HG03439 (cell line): ENCODE measurements at regions not wholly inside any gene's neighbourhood (a gene's known extent, or its start where the extent isn't known, plus 50 kb on each side); places are given as distances from the start of the nearest gene placed in this dataset.

Source experiments
- ATAC-seq: cut with Tn5 transposase; IDR thresholded peaks from one replicate; pipeline ENCODE4 v1.9.1; 2021; ENCODE audit warnings: mild to moderate bottlenecking, moderate library complexity; ENCODE audit not compliant: unreplicated experiment

DNA sequence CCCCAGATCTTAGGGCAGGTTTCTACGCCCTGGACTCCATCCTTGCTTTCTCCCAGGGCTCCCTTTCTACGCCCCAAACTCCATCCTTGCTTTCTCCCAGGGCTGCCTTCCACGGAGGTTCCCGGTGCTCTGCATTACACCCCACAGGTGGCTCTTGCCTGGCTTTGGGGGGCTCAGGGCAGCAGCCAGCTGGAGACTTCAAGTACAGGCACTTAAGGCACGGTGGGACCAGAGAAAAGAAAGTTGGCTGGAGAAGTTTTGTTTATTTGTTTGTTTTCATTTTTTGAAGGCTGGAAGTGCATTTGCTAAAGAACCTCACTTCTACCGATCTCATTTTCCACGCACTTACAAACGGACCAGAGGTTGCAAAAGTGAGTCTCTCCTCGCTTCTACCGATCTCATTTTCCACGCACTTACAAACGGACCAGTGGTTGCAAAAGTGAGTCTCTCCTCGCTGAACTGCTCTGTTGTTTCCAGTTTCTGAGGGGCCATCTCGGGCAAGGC is 103.8 kb upstream of the MED13L start:
- no peak for ATAC-seq

DNA sequence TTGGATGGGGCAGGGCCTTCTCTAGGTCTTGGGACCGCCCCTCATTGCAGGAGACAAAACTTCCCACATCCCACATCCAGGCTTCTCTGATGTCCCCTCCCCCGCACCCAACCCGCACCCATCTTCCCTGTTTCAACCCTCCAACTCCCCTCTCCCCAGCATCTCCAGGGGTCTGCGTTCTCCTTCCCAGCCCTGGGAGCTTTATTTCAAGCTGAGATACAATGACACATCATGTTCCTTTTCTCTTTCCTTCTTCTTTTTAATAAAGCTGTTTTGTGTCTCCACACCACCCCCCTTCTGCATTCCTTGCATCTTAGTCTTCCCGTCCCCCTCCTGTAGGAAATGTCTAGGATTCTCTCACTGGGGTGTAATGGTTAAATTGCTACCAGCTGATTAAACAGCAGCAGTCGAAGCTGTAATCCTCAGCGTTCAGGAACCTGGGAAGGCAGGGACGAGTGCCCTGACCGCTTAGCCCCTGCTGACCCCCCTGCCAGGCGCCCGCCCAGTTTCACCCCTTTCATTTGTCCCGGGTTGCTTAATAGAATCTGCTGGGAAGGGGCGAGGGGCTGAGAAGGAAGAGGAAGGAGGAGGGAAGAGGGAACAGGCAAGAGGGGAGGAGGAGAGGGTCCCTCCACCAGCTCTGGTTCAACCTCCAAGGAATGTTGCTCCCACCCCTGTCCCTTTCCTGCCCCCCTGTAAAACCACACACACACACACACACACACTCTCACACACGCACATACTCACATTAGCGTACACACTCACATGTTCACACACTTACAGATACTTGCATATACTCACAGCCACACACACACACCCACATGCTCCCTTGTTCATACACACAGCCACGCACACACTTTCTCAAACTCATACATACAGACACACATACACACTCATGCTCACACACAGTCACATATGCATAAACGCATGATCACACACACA is 104.5 kb upstream of the MED13L start:
- ATAC-seq = no peak

DNA sequence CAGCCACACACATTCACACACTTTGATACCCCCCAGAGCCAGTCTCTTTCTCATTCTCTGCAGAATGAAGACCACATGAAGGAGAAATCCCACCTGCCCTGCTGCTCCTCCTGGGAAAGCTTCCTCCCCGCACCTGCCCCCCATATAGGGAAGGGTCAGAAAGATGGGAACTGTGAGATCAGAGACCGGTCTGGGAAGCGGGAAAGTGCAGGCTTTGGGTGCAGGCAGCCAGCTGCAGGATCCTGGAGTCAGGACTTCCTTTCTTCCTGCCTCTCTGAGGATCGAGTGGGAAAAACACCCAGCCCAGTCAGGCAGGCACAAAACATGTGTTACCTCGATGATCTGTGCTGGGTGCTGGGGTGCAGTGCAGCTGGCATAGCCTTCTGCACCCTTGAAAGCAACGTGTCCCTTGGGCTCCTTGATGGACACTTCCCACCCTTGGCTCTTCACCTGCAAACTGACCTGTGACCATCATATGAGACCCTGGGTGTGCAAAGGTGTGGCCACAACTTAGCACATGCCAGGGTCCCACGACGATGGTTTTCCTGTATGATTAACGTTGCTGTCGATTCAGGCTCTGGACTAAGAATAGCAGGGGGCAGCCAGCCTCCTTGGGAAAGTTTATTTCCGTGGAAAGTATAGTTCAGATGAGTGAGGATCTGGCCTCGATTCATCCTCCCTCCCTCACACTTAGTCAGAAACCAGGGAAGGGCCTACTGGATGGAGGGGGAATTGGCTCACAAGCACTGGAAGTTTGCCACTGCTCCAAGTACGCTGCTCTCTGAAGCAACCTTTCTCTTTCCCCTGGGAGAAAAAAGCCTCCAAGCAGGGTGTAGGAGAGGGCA is 105.4 kb upstream of the MED13L start:
- no peak for ATAC-seq

DNA sequence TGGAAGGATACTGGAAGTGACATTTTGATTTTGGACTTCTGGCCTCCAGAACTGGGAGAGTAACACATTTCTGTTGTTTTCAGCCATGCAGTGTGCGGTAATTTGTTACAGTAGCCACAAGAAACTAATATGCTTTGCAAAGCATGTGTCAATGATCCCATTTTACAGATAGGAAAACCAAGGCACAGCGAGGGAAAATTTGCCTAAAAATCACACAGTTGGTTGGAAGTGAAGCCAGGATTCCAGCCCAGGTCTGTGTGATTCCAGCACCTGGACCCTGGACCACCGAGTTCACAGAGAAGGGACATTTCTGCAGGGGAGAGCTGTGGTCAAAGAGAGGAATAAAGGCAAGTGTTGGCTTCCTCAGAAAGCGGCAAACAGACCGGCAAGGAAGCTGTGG is 106.7 kb upstream of the MED13L start:
- ATAC-seq = no peak

DNA sequence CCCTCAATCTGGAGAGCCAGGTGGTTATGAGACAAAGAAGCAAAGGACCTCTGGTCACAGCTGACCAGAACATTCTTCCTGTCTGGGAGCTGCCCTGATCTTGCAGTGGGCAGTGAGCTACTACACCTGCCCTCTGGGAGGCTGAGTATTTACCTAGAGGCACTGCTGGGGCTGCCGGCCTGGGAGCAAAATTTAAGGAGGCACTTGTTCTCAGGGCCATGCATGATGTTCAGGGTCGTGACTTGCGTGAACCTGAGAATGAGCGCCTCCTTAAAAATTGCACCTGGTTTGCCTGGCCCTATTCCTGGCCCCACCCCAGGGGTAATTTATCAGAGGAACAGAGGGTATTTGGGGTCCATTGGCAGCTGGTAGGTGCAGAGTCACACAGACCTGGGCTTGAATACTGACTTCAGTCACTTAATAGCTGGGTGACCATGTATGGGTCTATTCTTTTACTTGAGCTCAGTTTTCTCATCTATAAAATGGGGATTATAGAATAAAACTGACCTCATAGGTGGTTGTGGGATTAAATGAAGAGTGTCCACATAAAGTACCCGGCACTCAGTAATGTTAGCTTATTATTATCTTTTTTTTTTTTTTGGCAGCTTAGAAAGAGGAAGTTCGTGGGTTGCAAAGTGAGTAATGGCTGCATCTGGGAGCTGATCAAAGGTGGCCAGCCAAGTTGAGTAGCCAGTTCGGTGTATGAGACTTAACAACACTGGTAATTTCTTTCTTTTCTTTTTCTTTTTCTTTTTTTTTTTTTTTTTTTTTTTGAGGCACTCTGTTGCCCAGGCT is 107.4 kb upstream of the MED13L start:
- no peak for ATAC-seq

DNA sequence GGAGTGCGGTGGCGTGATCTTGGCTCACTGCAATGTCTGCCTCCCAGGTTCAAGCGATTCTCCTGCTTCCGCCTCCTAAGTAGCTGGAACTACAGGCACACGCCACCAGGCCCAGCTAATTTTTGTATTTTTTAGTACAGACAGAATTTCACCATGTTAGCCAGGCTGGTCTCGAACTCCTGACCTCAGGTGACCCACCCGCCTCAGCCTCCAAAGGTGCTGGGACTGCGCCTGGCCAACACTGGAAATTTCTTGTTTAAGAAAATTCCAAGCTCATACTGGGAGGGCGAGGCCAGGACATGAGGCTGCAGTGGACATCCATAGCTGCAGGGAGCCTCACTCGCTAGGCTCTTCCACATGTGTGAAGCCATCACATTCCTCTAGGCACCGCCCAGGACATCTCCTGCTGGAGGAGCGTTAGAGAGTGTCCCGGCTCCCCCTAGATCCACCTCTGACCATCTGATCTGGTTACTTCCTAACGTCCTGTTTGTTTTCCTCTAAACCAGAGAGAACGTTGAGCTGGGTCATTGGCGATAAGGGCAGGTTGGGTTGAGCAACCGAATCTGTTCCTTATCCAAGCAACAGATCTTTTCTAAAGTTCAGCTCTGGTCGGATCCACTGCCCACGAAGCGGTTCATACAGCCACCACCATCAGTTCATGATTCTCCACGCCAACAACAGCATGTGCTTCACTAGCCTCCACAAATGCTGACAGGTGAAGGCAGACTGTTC is 108.2 kb upstream of the MED13L start:
- ATAC-seq = no peak

DNA sequence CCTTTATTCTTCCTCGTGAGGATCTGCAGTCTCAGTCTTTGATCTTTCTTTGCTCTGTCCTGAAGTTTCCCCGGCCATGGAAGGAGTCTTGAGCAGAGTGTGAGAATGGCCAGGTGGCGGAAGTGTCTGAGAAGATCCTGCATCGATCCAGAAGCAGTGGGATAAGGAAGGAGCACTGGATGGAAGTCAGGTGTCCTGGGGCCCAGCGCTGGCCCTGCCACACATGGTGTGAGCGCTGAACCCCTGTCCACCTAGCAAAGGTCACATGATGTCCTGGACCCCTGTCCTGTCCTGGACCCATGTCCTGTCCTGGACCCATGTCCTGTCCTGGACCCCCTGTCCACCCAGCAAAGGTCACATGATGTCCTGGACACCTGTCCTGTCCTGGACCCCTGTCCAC is 111.8 kb upstream of the MED13L start:
- ATAC-seq = no peak

DNA sequence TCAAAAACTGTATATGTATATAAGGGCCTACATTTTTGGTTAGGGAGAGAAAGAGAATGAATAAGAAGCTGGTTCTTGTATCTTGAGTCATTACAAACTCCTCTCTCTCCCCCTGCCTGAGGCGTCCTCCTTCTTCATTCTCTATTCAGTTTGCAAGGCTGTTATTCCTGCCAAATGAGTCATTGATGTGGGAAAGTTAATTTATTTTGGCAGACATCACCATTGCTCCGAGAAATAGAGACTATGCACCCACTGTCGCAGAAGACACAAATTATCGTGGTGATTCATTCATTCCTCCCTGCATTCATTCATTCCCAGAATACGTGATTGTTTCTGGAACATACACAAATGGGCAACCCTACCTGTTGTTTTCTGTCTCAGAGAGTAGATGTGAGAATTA is 112.5 kb upstream of the MED13L start:
- no peak for ATAC-seq

DNA sequence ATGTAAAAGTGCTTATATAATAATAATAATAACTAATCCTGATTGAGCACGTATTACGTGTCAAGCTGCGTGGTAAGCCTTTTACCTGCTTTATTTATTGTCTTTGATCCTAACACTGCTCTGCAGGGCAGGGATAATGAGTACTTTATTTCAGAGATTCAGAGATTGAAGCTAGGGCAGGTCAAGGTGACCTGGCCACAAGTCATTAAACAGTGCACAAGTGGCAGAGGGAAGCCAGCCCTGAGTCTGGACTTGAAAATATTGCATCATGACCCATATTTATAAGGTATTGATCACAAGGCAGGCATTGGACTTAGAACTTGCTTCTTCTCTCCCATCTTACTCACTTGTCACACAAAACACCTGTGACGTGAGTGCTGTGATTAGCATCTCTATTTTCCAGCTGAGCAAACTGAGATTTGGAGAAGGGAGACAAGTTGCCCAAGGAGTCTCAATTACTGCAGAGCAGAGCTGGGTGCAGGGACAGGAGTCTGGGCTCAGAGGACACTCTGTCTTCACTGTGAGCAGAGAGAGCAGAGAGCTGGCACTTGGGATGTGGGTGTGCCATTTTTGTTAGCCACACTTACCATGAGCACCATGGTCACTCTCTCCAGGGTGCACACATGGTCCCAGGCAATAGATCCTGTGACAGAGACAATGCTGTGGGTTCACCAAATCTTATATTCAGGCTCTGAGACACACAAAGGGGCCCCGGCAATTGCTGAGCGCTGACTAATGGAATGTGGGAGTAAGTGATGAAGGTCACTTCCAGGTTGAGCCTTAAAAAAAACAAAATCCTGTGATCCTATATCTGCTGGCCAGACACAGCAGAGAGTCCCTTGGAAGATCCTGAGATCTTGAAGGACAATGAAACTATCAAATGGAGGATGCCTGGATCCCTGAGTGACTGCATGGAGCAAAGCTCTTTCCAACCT is 113.2 kb upstream of the MED13L start:
- no peak for ATAC-seq

DNA sequence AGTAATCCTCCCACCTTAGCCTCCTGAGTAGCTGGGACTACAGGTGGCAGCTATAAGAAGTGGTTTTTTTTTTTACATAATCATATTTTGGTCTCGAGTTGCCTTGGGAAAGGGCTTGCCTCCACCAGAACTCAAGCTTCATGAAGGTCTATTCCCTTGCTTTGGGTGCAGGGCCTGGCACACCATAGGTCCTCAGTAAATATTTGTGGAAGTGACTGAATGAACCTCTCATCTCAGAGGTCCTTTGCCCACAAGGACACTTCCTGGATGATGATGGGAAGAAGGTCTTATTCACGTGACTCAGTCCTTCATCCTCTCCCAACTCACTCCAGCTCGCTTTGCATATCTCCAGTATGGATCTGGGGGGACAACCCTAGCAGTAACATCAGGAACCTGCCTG is 114.0 kb upstream of the MED13L start:
- no peak for ATAC-seq

DNA sequence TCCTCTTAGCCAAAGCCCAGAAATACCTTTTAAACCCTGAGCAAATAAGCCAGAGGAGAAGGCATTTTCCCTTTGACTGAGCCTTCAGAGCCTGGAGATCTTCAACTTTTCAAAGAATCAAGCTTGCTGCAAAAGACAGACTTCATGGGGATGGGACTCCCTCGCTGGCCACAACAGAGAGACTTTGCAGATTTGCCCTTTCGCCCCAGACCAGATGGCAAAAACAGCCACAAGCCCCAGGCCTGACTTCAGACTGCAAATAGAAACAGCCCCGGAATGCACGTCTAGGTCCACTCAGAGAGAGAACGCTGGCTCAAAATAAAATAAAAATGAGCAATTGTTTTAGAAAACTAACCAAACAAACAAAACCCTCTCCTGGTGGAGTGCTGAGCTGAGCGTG is 114.6 kb upstream of the MED13L start:
- ATAC-seq = no peak

DNA sequence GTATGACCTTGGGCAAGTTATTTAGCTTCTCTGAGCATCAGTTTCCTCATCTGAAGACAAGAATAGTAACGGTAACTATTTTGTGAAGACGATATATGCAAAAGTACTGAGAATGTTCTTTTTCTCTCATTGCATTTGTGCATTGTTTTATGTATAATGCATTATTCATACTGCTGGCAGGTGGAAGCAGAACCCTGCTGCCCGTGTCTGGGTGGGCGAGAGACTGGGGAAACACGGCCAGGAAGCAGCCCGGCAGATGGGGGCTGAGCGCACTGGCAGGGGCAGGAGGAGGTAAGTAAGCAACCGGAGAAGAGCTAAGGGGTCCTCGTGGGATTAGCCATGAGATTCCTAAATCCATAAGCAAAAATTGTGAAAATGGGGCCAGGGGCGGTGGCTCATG is 115.8 kb upstream of the MED13L start:
- ATAC-seq = no peak

DNA sequence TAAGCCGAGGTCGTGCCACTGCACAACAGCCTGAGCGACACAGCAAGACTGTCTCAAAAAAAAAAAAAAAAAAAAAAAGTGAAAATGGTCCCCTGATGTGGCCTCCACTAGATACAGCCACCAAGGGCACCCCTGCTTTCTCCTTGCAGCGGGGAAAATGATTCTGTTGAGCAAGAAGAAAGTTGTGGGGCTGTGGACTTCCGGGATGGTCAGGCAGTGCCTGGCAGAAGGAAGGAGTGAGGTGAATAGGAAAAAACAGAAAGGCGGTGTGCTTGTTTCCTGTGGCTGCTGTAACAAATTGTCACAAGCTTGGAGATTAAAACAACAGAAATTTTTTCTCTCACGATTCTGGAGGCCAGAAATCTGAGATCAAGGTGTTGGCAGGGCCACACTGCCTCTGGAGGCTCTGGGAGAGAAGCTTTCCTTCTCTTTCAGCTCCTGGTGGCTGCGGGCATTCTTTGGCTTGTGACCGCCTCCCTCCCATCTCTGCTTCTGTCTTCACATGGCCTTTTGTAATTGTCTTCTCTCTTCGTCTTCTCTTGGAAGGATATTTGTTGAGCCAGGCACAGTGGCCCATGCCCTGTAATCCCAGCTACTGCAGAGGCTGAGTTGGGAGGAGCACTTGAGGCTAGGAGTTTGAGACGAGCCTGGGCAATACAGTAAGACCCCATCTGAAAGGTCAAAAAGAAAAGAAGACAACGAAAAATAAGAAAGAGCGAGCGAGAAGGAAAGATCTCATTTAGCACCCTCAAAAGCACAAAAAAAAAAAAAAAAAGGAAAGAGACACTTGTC is 116.6 kb upstream of the MED13L start:
- no peak for ATAC-seq

DNA sequence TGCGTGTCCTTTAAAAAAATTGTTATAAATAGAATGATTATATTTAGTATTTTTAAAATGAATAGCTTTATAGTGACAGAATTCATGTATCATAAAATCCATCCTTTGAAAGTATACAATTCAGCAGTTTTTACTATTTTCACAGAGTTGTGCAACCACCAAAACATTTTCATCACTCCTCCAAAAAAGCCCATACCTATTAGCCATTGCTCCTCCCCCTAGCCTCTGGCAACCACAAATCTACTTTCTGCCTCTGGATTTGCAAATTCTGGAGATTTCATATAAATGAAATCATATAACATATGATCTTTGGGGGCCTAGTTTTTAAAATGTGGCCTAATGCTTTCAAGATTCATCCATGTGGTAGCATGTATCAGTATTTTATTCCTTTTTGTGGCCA is 117.9 kb upstream of the MED13L start:
- no peak for ATAC-seq

DNA sequence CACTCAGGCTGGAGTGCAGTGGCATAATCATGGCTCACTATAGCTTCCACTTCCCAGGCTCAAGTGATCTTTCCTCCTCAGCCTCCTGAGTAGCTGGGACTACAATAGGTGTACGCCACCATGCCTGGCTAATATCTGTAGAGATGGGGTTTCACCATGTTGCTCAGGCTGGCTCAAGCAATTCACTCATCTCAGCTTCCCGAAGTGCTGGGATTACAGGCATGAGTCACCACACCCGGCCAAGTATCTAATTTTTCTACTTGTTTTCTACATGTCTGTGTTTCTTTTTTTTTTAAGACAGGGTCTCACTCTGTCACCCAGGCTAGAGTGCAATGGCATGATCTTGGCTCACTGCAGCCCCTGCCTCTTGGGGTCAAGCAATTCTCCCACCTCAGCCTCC is 119.7 kb upstream of the MED13L start:
- no peak for ATAC-seq

DNA sequence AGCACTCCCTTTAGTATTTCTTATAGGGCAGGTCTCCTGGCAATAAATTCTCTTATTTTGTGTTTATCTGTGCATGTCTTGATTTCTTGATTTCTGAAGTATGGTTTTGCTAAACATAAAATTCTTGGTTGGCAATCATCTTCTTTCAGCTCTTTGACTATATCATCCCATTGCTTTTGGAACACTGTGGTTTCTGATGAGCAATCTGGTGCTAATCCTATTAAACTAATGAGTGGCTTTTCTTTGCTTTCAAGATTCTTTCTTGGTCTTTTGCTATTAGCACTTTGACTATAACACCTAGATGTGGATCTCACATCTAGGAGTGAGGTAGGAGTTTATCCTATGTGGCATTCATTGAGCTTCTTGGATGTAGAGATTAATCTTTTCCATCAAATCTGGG is 120.7 kb upstream of the MED13L start:
- ATAC-seq = no peak

DNA sequence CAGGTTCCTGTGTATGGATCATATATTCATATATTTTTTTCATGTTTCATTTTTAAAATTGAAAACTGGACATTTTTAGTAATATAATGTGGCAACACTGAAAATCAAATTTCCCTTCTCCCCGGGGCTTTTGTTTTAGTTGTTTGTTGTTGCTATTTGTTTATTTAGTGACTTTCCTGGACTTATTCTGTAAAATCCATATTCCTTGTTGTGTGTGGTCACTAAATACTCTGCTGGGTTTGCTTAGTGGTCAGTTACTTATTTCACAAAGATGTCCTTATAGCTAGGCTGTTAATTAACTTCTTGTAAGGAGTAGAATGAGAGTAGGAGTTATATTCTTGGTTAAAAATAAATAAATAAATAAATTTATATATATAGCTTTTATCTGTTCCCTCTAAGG is 121.6 kb upstream of the MED13L start:
- no peak for ATAC-seq

DNA sequence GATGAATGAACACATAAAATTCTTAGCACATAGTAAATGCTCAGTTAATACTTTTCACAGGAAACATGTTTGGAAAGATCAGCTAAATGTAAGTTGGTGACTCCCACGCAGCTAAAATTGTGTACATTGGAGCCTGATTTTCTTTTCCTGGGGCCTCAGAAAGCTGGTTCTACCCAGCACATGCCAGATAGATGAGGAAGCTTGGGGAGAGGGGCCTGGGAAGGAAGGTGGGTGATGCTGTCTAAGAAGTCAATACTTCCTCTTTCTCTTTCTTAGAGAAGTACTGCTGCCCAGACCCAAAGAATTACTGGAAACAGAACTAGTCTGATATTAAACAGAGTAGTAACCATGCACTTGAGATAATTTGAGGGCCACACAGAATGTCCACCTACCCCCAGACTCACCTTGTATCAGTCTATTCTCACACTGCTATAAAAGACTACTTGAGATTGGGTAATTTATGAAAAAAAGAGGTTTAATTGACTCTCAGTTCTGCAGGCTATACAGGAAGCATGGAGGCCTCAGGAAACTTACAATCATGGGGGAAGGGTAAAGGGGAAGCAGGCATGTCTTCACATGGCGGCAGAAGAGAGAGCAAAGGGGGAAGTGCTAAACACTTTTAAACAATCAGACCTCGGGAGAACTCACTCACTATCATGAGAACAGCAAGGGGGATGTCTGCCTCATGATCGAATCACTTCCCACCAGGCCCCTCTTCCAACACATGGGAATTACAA is 123.3 kb upstream of the MED13L start:
- no peak for ATAC-seq
